ENCODE measurements at regions not wholly inside any gene's neighbourhood (a gene's known extent, or its start where the extent isn't known, plus 50 kb on each side); places are given as distances from the start of the nearest gene placed in this dataset.

GRCh38 chr3:147000274-147000673 is 395.1 kb upstream of the PLSCR5 start:
- no TSS peak for BruUV-seq (replicated peaks)
- TF ChIP-seq TCF7L2 (IDR thresholded peaks at IDR 0.05; ENCODE audit: low read depth, low read length) (no peak), SIN3A (IDR thresholded peaks at IDR 0.05; ENCODE audit: borderline replicate concordance, insufficient read depth, low read depth, low read length) (no peak), POLR2AphosphoS5 (IDR thresholded peaks at IDR 0.05; ENCODE audit: low read depth, low read length) (no peak), REST (IDR thresholded peaks at IDR 0.05; ENCODE audit: insufficient read depth in 1 of 2, low read depth in 2 of 2, low read length in 1 of 2) (no peak)
- TF ChIP-seq, protein P1, sequence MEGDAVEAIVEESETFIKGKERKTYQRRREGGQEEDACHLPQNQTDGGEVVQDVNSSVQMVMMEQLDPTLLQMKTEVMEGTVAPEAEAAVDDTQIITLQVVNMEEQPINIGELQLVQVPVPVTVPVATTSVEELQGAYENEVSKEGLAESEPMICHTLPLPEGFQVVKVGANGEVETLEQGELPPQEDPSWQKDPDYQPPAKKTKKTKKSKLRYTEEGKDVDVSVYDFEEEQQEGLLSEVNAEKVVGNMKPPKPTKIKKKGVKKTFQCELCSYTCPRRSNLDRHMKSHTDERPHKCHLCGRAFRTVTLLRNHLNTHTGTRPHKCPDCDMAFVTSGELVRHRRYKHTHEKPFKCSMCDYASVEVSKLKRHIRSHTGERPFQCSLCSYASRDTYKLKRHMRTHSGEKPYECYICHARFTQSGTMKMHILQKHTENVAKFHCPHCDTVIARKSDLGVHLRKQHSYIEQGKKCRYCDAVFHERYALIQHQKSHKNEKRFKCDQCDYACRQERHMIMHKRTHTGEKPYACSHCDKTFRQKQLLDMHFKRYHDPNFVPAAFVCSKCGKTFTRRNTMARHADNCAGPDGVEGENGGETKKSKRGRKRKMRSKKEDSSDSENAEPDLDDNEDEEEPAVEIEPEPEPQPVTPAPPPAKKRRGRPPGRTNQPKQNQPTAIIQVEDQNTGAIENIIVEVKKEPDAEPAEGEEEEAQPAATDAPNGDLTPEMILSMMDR (IDR thresholded peaks at IDR 0.05) = no peak
- ChIA-PET POLR2A (no interaction called here), CTCF (no interaction called here)
- DNase-seq (ENCODE audit: low read depth, low spot score) (no peak), ATAC-seq (no peak)
- intact Hi-C loops (cut with micrococcal nuclease; ENCODE audit: unreplicated experiment) = no loop called here
- Histone ChIP-seq H3K36me3 (ENCODE audit: control insufficient read depth, insufficient read depth, low read length) (no peaks in the 10 kb centered on the region), H3K27me3 (ENCODE audit: control insufficient read depth, insufficient read depth, low read length) (no peaks in the 10 kb centered on the region), H3K4me1 (ENCODE audit: control insufficient read depth, insufficient read depth, low read length) (no peaks in the 10 kb centered on the region), H3K4me3 (ENCODE audit: low read depth in 2 of 2, low read length in 2 of 2) (no peak overlapping the region), H3K9me3 (ENCODE audit: control insufficient read depth, insufficient read depth, low read depth, low read length) (no peaks in the 10 kb centered on the region), H3K27ac (ENCODE audit: low read length) (no peak overlapping the region)
- in situ Hi-C loops (cut with HindIII; ENCODE audit: low pct_unique_long_range_greater_than_20kb, low sequenced_read_pairs) = no loop called here

DNA sequence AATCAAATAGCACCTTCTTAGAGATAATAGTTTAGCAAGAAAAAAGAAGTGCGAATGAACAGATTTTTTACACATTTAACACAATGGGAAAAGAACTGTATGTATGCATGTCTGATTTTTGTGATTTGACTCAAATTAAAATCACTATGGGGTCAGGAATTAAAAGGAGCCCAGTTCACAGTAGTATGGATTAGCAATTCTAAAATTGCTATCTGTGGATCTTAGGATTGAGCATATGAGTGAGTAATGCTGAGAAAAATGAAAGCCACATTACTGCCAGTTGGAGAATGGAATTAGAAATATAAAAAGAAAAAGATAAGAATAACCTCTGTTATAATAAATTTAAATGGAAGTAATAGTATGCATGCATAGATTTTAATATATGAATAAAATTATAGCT is 386.8 kb upstream of the PLSCR5 start:
- Histone ChIP-seq H3K9me3 (ENCODE audit: control insufficient read depth, insufficient read depth, low read depth, low read length) (no peaks in the 10 kb centered on the region), H3K4me1 (ENCODE audit: control insufficient read depth, insufficient read depth, low read length) (no peaks in the 10 kb centered on the region), H3K27me3 (ENCODE audit: control insufficient read depth, insufficient read depth, low read length) (no peaks in the 10 kb centered on the region), H3K27ac (ENCODE audit: low read length) (no peak overlapping the region), H3K4me3 (ENCODE audit: low read depth in 2 of 2, low read length in 2 of 2) (no peak overlapping the region), H3K36me3 (ENCODE audit: control insufficient read depth, insufficient read depth, low read length) (no peaks in the 10 kb centered on the region)
- no peak for DNase-seq (ENCODE audit: low read depth, low spot score)
- POLR2A ChIA-PET = no interaction called here
- intact Hi-C loops (cut with micrococcal nuclease; ENCODE audit: unreplicated experiment) = no loop called here
- CTCF ChIA-PET = no interaction called here
- ATAC-seq = no peak
- no TSS peak for BruUV-seq (replicated peaks)
- in situ Hi-C loops (cut with HindIII; ENCODE audit: low pct_unique_long_range_greater_than_20kb, low sequenced_read_pairs) = no loop called here
- no peak for TF ChIP-seq SIN3A (IDR thresholded peaks at IDR 0.05; ENCODE audit: borderline replicate concordance, insufficient read depth, low read depth, low read length)
- no peak for TF ChIP-seq TCF7L2 (IDR thresholded peaks at IDR 0.05; ENCODE audit: low read depth, low read length)
- TF ChIP-seq, protein P1 (IDR thresholded peaks at IDR 0.05) = no peak

- intact Hi-C loops (cut with micrococcal nuclease; ENCODE audit: unreplicated experiment) (no loop called here), in situ Hi-C loops (cut with HindIII; ENCODE audit: low pct_unique_long_range_greater_than_20kb, low sequenced_read_pairs) (no loop called here)
- peaks cover 4% of the 10 kb centered on the region; the same call in 1 of the 2 replicates for H3K9me3 ChIP-seq (ENCODE audit: control insufficient read depth, insufficient read depth, low read depth, low read length)
- no TSS peak for BruUV-seq (replicated peaks)
- H3K4me1 ChIP-seq (ENCODE audit: control insufficient read depth, insufficient read depth, low read length) = no peaks in the 10 kb centered on the region
- ATAC-seq (no peak), DNase-seq (ENCODE audit: low read depth, low spot score) (no peak)
- no peaks in the 10 kb centered on the region for H3K36me3 ChIP-seq (ENCODE audit: control insufficient read depth, insufficient read depth, low read length)
- H3K4me3 ChIP-seq (ENCODE audit: low read depth in 2 of 2, low read length in 2 of 2) = no peak overlapping the region
- H3K27ac ChIP-seq (ENCODE audit: low read length) = no peak overlapping the region
- POLR2A ChIA-PET = no interaction called here
- no peaks in the 10 kb centered on the region for H3K27me3 ChIP-seq (ENCODE audit: control insufficient read depth, insufficient read depth, low read length)
- no peak for TF ChIP-seq SIN3A (IDR thresholded peaks at IDR 0.05; ENCODE audit: borderline replicate concordance, insufficient read depth, low read depth, low read length)
- no peak for TF ChIP-seq TCF7L2 (IDR thresholded peaks at IDR 0.05; ENCODE audit: low read depth, low read length)
- TF ChIP-seq, protein P1 (IDR thresholded peaks at IDR 0.05) = no peak
- no peak for TF ChIP-seq POLR2AphosphoS5 (IDR thresholded peaks at IDR 0.05; ENCODE audit: low read depth, low read length)
- TF ChIP-seq REST (IDR thresholded peaks at IDR 0.05; ENCODE audit: insufficient read depth in 1 of 2, low read depth in 2 of 2, low read length in 1 of 2) = no peak
- CTCF ChIA-PET = no interaction called here
Observed at GRCh38 chr3:146975476-146975875, 370.3 kb upstream of the PLSCR5 start.
